Panc1 (cell line): ENCODE measurements at regions not wholly inside any gene's neighbourhood (a gene's known extent, or its start where the extent isn't known, plus 50 kb on each side); places are given as distances from the start of the nearest gene placed in this dataset.

Experiments
- POLR2AphosphoS5 ChIP-seq: IDR thresholded peaks from 2 replicates; pipeline ENCODE4 v1.6.1; 2012; ENCODE audit warnings: mild to moderate bottlenecking, low read depth, low read length, moderate library complexity
- TF ChIP-seq, protein P1 (sequence below): fragments of 450-650 bp; IDR thresholded peaks from 2 replicates; pipeline ENCODE4 v1.5.1; 2017; ENCODE audit warnings: mild to moderate bottlenecking

DNA sequence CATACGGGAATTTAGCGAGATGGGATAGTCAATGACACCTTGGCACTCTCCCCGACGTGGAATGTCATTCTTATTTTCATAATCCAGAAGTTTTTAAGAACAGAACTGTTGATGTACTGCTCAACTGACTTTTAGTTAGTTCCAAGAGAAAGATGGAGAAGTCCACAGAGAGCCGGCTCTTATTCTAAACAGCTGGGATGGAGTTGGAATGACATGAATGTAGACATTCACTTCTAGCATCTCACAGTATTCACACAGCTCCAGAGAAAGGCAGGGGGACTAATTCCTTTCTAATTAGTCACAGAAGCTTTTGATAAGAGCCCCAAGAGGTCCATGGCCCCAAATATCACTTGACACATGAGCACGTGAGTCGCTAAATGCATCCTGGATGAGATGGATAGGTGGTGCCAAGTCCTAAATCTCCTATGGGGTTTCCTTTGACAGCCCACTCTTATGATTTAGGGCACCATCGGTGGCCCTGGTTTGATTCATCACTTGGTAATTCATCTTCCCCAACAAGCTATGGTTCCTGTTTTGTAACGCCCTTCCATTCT is 420.3 kb upstream of the AUTS2 start:
- TF ChIP-seq, protein P1, sequence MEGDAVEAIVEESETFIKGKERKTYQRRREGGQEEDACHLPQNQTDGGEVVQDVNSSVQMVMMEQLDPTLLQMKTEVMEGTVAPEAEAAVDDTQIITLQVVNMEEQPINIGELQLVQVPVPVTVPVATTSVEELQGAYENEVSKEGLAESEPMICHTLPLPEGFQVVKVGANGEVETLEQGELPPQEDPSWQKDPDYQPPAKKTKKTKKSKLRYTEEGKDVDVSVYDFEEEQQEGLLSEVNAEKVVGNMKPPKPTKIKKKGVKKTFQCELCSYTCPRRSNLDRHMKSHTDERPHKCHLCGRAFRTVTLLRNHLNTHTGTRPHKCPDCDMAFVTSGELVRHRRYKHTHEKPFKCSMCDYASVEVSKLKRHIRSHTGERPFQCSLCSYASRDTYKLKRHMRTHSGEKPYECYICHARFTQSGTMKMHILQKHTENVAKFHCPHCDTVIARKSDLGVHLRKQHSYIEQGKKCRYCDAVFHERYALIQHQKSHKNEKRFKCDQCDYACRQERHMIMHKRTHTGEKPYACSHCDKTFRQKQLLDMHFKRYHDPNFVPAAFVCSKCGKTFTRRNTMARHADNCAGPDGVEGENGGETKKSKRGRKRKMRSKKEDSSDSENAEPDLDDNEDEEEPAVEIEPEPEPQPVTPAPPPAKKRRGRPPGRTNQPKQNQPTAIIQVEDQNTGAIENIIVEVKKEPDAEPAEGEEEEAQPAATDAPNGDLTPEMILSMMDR = no peak
- TF ChIP-seq POLR2AphosphoS5 = no peak
